MM.1S (cell line): ENCODE measurements at regions not wholly inside any gene's neighbourhood (a gene's known extent, or its start where the extent isn't known, plus 50 kb on each side); places are given as distances from the start of the nearest gene placed in this dataset.

Experiments used
- EZH2phosphoT487 ChIP-seq: fragments of 300-600 bp; sonication (generic); IDR thresholded peaks from 2 replicates; pipeline ENCODE4 v1.6.1; 2018; ENCODE audit warnings: antibody characterized with exemption, low read length
- TF ChIP-seq, protein P1 (sequence below): fragments of 300-600 bp; sonication (generic); IDR thresholded peaks from 2 replicates; pipeline ENCODE4 v1.5.1; 2016; ENCODE audit warnings: antibody characterized with exemption, low read length, mixed read lengths

DNA sequence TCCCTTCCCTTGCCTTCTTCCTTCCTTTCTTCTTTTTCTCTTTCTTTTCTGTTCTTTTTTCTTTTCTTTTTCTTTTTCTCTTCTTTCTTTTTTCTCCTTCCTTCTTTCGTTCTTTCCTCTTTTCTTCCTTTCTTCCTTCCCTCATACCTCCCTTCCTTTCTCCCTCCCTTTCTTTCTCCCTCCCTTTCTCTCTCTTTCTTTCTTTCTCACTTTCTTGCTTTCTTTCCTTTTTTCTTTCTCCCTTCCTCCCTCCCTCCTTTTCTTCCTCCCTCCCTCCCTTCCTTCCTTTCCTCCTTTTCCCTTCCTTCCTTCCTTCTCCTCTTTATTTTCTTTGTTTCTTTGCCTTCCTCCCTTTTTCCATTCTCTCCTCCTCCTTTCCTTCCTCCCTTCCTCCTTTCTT lies 96.3 kb downstream of the POM121L12 start:
- TF ChIP-seq, protein P1, sequence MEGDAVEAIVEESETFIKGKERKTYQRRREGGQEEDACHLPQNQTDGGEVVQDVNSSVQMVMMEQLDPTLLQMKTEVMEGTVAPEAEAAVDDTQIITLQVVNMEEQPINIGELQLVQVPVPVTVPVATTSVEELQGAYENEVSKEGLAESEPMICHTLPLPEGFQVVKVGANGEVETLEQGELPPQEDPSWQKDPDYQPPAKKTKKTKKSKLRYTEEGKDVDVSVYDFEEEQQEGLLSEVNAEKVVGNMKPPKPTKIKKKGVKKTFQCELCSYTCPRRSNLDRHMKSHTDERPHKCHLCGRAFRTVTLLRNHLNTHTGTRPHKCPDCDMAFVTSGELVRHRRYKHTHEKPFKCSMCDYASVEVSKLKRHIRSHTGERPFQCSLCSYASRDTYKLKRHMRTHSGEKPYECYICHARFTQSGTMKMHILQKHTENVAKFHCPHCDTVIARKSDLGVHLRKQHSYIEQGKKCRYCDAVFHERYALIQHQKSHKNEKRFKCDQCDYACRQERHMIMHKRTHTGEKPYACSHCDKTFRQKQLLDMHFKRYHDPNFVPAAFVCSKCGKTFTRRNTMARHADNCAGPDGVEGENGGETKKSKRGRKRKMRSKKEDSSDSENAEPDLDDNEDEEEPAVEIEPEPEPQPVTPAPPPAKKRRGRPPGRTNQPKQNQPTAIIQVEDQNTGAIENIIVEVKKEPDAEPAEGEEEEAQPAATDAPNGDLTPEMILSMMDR: no peak
- no peak for TF ChIP-seq EZH2phosphoT487
